ENCODE measurements at regions not wholly inside any gene's neighbourhood (a gene's known extent, or its start where the extent isn't known, plus 50 kb on each side); places are given as distances from the start of the nearest gene placed in this dataset.

GRCh38 chr2:210991107-210991506 is 434.7 kb downstream of the CPS1 start:
- no peak overlapping the region for H3K23ac ChIP-seq (ENCODE audit: insufficient read length)
- no peak overlapping the region for H2AFZ ChIP-seq (ENCODE audit: low read length)
- H2BK15ac ChIP-seq (ENCODE audit: low read length): no peak overlapping the region
- no peak overlapping the region for H2AK5ac ChIP-seq (ENCODE audit: low read depth, low read length)
- no peak overlapping the region for H3K4ac ChIP-seq (replicated peaks; ENCODE audit: insufficient read length, low read depth, low read length)
- 0 out of 4 replicates have a peak, but pooled peaks cover 0 to 3% of the 10 kb centered on the region in 2 experiments for H3K9me3 ChIP-seq (ENCODE audit: insufficient read depth in 2 of 2, low read depth in 1 of 2, low read length in 1 of 2)
- TF ChIP-seq MAX (IDR thresholded peaks at IDR 0.05) (no peak), CBX5 (IDR thresholded peaks at IDR 0.05; ENCODE audit: low read depth, low read length) (no peak), CREB1 (IDR thresholded peaks at IDR 0.05) (no peak)
- ChIA-PET CTCF (ENCODE audit: partially characterized antibody) (no interaction called here), POLR2A (ENCODE audit: partially characterized antibody) (no interaction called here)
- H3K79me2 ChIP-seq (ENCODE audit: control insufficient read depth in 1 of 2, insufficient read depth in 2 of 2, low read length in 2 of 2): no peaks in the 10 kb centered on the region
- H2BK5ac ChIP-seq (ENCODE audit: low read depth, low read length): no peak overlapping the region
- H4K91ac ChIP-seq (replicated peaks; ENCODE audit: insufficient read length, low read length): no peak overlapping the region
- no peak overlapping the region for H2BK12ac ChIP-seq (ENCODE audit: low read depth, low read length)
- H3K4me2 ChIP-seq (ENCODE audit: insufficient read depth in 1 of 2, low read depth in 2 of 2, low read length in 2 of 2): no peak overlapping the region
- H2BK120ac ChIP-seq (replicated peaks; ENCODE audit: low read depth, low read length): no peak overlapping the region
- no peak for FAIRE-seq
- no peaks in the 10 kb centered on the region for H3K4me1 ChIP-seq (replicated peaks in 1 of 4; ENCODE audit: control insufficient read depth in 3 of 4, insufficient read depth in 4 of 4, low read length in 3 of 4)
- H4K8ac ChIP-seq (ENCODE audit: extremely low read depth, insufficient read depth, low read length): no peak overlapping the region
- H3K27me3 ChIP-seq (replicated peaks in 1 of 4; ENCODE audit: control insufficient read depth in 3 of 4, extremely low read depth in 1 of 4, insufficient read depth in 3 of 4, low read length in 3 of 4): no peaks in the 10 kb centered on the region
- no peak overlapping the region for H3K14ac ChIP-seq (ENCODE audit: insufficient read length)
- no peaks in the 10 kb centered on the region for H4K20me1 ChIP-seq (replicated peaks in 1 of 2; ENCODE audit: control insufficient read depth in 1 of 2, insufficient read depth in 2 of 2, low read length in 2 of 2)
- no peak for DNase-seq (ENCODE audit: low read depth in 1 of 2, low spot score in 2 of 2)
- H3K9ac ChIP-seq (replicated peaks in 1 of 4; ENCODE audit: extremely low read depth in 1 of 4, low read depth in 3 of 4, low read length in 3 of 4): no peak overlapping the region
- H3K56ac ChIP-seq (replicated peaks; ENCODE audit: insufficient read length, low read depth, low read length): no peak overlapping the region
- no peak overlapping the region for H2BK20ac ChIP-seq (ENCODE audit: low read length)
- no peak overlapping the region for H4K5ac ChIP-seq (ENCODE audit: insufficient read length, low read depth, low read length)
- 94% methylated on average over 3 of the region's 3 CpGs; no CpG with 5 or more reads in 1 of the 2 experiments for WGBS, 2 experiments (ENCODE audit: extremely low coverage in 1 of 2, insufficient coverage in 1 of 2, insufficient read length in 1 of 2, insufficient replicate concordance in 2 of 2, low coverage in 1 of 2, low lambda C conversion rate in 2 of 2, missing lambda C conversion rate in 1 of 2)
- H3K23me2 ChIP-seq (ENCODE audit: low read depth, low read length): no peaks in the 10 kb centered on the region
- no peak overlapping the region for H3K4me3 ChIP-seq (ENCODE audit: extremely low read depth in 1 of 4, insufficient read depth in 2 of 4, low read depth in 3 of 4, low read length in 4 of 4)
- no peaks in the 10 kb centered on the region; a peak in 1 of 8 replicates for H3K36me3 ChIP-seq (ENCODE audit: control insufficient read depth in 2 of 4, insufficient read depth in 4 of 4, low read length in 3 of 4)
- no peaks in the 10 kb centered on the region for H3K79me1 ChIP-seq (ENCODE audit: low read depth, low read length)
- H3K18ac ChIP-seq (ENCODE audit: extremely low read depth, low read length): no peak overlapping the region
- H3K27ac ChIP-seq (ENCODE audit: low read depth, low read length): no peak overlapping the region
